ENCODE measurements at regions not wholly inside any gene's neighbourhood (a gene's known extent, or its start where the extent isn't known, plus 50 kb on each side); places are given as distances from the start of the nearest gene placed in this dataset.

- DNase-seq, result peak; percentile 34 to 38
These were observed 373.6 kb downstream of the CDH26 start for GRCh38 chr20:60331688-60332300.

- DNase-seq, result no peak
These were observed 374.3 kb downstream of the CDH26 start for GRCh38 chr20:60332523-60332922.

- no peak for DNase-seq
These were observed 376.7 kb downstream of the CDH26 start for GRCh38 chr20:60334911-60335310.

GRCh38 chr20:60338556-60338955 lies 380.3 kb downstream of the CDH26 start:
- no peak for DNase-seq

GRCh38 chr20:60339738-60340137 lies 381.5 kb downstream of the CDH26 start:
- no peak for DNase-seq

GRCh38 chr20:60340232-60340631 lies 382.0 kb downstream of the CDH26 start:
- no peak for DNase-seq

- DNase-seq, result no peak
These were observed 382.8 kb downstream of the CDH26 start for GRCh38 chr20:60341062-60341461.

- no peak for DNase-seq
These were observed 386.9 kb downstream of the CDH26 start for GRCh38 chr20:60345106-60345505.

- no peak for DNase-seq
These were observed 391.2 kb downstream of the CDH26 start for GRCh38 chr20:60349418-60349817.

GRCh38 chr20:60352017-60352416 lies 393.8 kb downstream of the CDH26 start:
- no peak for DNase-seq

- DNase-seq, result no peak
These were observed 394.4 kb downstream of the CDH26 start for GRCh38 chr20:60352596-60352995.

GRCh38 chr20:60354024-60354580 lies 395.9 kb downstream of the CDH26 start:
- DNase-seq, result no peak

- no peak for DNase-seq
These were observed 399.9 kb downstream of the CDH26 start for GRCh38 chr20:60358101-60358500.

- DNase-seq, result no peak
These were observed 400.8 kb downstream of the CDH26 start for GRCh38 chr20:60359010-60359409.

GRCh38 chr20:60361761-60362395 lies 403.7 kb downstream of the CDH26 start:
- DNase-seq, result no peak

- DNase-seq, result no peak
These were observed 404.3 kb downstream of the CDH26 start for GRCh38 chr20:60362531-60362930.

GRCh38 chr20:60363698-60364097 lies 405.5 kb downstream of the CDH26 start:
- DNase-seq, result no peak

- DNase-seq, result no peak
These were observed 406.9 kb downstream of the CDH26 start for GRCh38 chr20:60365064-60365666.

GRCh38 chr20:60365882-60366281 lies 407.7 kb downstream of the CDH26 start:
- DNase-seq, result no peak

- DNase-seq, result no peak
These were observed 413.2 kb downstream of the CDH26 start for GRCh38 chr20:60371384-60371783.

- no peak for DNase-seq
These were observed 414.1 kb downstream of the CDH26 start for GRCh38 chr20:60372275-60372674.

GRCh38 chr20:60372822-60373221 lies 414.6 kb downstream of the CDH26 start:
- no peak for DNase-seq

GRCh38 chr20:60378620-60379019 lies 420.4 kb downstream of the CDH26 start:
- DNase-seq, result no peak
